HCT116 (cell line): ENCODE measurements at regions not wholly inside any gene's neighbourhood (a gene's known extent, or its start where the extent isn't known, plus 50 kb on each side); places are given as distances from the start of the nearest gene placed in this dataset.

ENCODE experiments used
- ATAC-seq: fragments of 200-7000 bp; cut with Tn5 transposase; 2 replicates; pipeline ENCODE4 v1.9.1; 2020; ENCODE audit warnings: mild to moderate bottlenecking, moderate library complexity
- BruUV-seq: library from RNA; stranded (reverse); fragments of 400-500 nt; replicated peaks from 2 replicates; lab custom pipeline; 2021; lab: Mats Ljungman, UMichigan
- CTCF ChIA-PET: fragments of 300-600 bp; sonication (Branson Sonifier 250); formaldehyde crosslinking; loops from one replicate; lab custom pipeline; 2021; ENCODE audit warnings: antibody characterized with exemption; lab: Charles Lee
- POLR2A ChIA-PET: fragments of 300-600, 350-600 bp; sonication (Branson Sonifier 250); formaldehyde crosslinking; loops from one replicate; lab custom pipeline; 2021; ENCODE audit warnings: antibody characterized with exemption; lab: Charles Lee
- RAD21 ChIA-PET, 2 experiments: fragments of 300-600 bp; sonication (Branson Sonifier 250); formaldehyde crosslinking; loops; one replicate each; lab custom pipeline; 2023; ENCODE audit warnings: low total read pairs in 2 of 2; ENCODE audit not compliant: uncharacterized antibody in 2 of 2, unreplicated experiment in 2 of 2, low non-redundant PET in 1 of 2; lab: Charles Lee
- DNase-seq: peaks from one replicate; pipeline ENCODE4 v3.0.0-alpha.2; 2010; ENCODE audit warnings: low read depth, low spot score
- H2AFZ ChIP-seq: fragments of 200-600 bp; shearing (Covaris generic), sonication (generic); 2 replicates; pipeline ENCODE4 v1.6.1; 2017; ENCODE audit warnings: low read depth, mixed run types, mixed read lengths, antibody characterized with exemption, low read length; ENCODE audit not compliant: poor library complexity, severe bottlenecking
- H3K27ac ChIP-seq: 2 replicates; pipeline ENCODE4 v1.5.1; 2012; ENCODE audit warnings: low read depth, low read length
- H3K27me3 ChIP-seq: fragments of 200-600 bp; sonication (generic); 2 replicates; pipeline ENCODE4 v1.6.1; 2016; ENCODE audit warnings: mixed run types, low read length, mixed read lengths; ENCODE audit not compliant: insufficient read depth
- H3K36me3 ChIP-seq, 2 experiments: fragments of 200-500 bp in 1 of 2; fragments of 200-600 bp in 1 of 2; sonication (Bioruptor generic) in 1 of 2; sonication (generic) in 1 of 2; 2 replicates each; pipeline versions ENCODE4 v1.5.1 to v1.6.1; 2014 to 2016; ENCODE audit warnings: low read length in 2 of 2, inconsistent platforms in 1 of 2, mixed read lengths in 1 of 2, mixed run types in 1 of 2; ENCODE audit not compliant: insufficient read depth in 2 of 2, control insufficient read depth in 1 of 2
- H3K4me1 ChIP-seq, 2 experiments: fragments of 200-600 bp in 1 of 2; sonication (generic) in 1 of 2; 2 replicates each; pipeline versions ENCODE4 v1.5.1 to v1.6.1; 2012 to 2017; ENCODE audit warnings: low read length in 2 of 2, inconsistent platforms in 1 of 2, mild to moderate bottlenecking in 1 of 2, mixed read lengths in 1 of 2, mixed run types in 1 of 2, moderate library complexity in 1 of 2; ENCODE audit not compliant: insufficient read depth in 2 of 2, control insufficient read depth in 1 of 2
- H3K4me2 ChIP-seq: fragments of 200-600 bp; sonication (generic); 2 replicates; pipeline ENCODE4 v1.6.1; 2017; ENCODE audit warnings: mixed run types, low read length, mixed read lengths
- H3K4me3 ChIP-seq, 2 experiments: fragments of 200-600 bp in 1 of 2; sonication (generic) in 1 of 2; replicated peaks in 1 of 2; 2 replicates each; pipeline ENCODE4 v1.5.1; 2011 to 2016; ENCODE audit warnings: low read length in 2 of 2, control low read depth in 1 of 2, low read depth in 1 of 2, mild to moderate bottlenecking in 1 of 2, mixed read lengths in 1 of 2, mixed run types in 1 of 2
- H3K79me2 ChIP-seq: fragments of 200-600 bp; sonication (generic); 2 replicates; pipeline ENCODE4 v1.6.1; 2017; ENCODE audit warnings: mild to moderate bottlenecking, mixed run types, low read length, moderate library complexity, mixed read lengths; ENCODE audit not compliant: insufficient read depth
- H3K9ac ChIP-seq: fragments of 200-600 bp; sonication (generic); 2 replicates; pipeline ENCODE4 v1.6.1; 2016; ENCODE audit warnings: low read length, mixed read lengths
- H3K9me2 ChIP-seq: fragments of 200-600 bp; sonication (generic), shearing (Covaris generic); 2 replicates; pipeline ENCODE4 v1.6.1; 2017; ENCODE audit warnings: mixed run types, mild to moderate bottlenecking, moderate library complexity; ENCODE audit not compliant: insufficient read depth
- H3K9me3 ChIP-seq, 2 experiments: fragments of 200-500 bp in 1 of 2; fragments of 200-600 bp in 1 of 2; sonication (Bioruptor generic) in 1 of 2; sonication (generic) in 1 of 2; 2 replicates each; pipeline ENCODE4 v1.6.1; 2014 to 2017; ENCODE audit warnings: low read length in 2 of 2, mixed read lengths in 2 of 2, inconsistent platforms in 1 of 2, low read depth in 1 of 2, mild to moderate bottlenecking in 1 of 2, mixed run types in 1 of 2, moderate library complexity in 1 of 2; ENCODE audit not compliant: control insufficient read depth in 1 of 2, insufficient read depth in 1 of 2
- H4K20me1 ChIP-seq: fragments of 200-600 bp; sonication (generic), shearing (Covaris generic); 2 replicates; pipeline ENCODE4 v1.6.1; 2017; ENCODE audit warnings: mixed run types, mild to moderate bottlenecking, moderate library complexity; ENCODE audit not compliant: insufficient read depth
- REST ChIP-seq: IDR thresholded peaks from 2 replicates; pipeline ENCODE4 v1.6.1; 2012; ENCODE audit warnings: low read depth
- ZBTB33 ChIP-seq: IDR thresholded peaks from 2 replicates; pipeline ENCODE4 v1.6.1; 2011; ENCODE audit warnings: mild to moderate bottlenecking, low read length, moderate library complexity; ENCODE audit not compliant: insufficient replicate concordance; ENCODE audit errors: extremely low read depth
- ZFX ChIP-seq: fragments of 450-650 bp; IDR thresholded peaks from 2 replicates; pipeline ENCODE4 v1.6.1; 2017
- intact Hi-C: fragments of 100-400 bp; cut with micrococcal nuclease; formaldehyde crosslinking; loops from 2 replicates; pipeline ENCODE4 v1.10.0; 2022
- TF ChIP-seq, protein P1 (sequence below): IDR thresholded peaks from 2 replicates; pipeline ENCODE4 v1.6.1; 2012

DNA sequence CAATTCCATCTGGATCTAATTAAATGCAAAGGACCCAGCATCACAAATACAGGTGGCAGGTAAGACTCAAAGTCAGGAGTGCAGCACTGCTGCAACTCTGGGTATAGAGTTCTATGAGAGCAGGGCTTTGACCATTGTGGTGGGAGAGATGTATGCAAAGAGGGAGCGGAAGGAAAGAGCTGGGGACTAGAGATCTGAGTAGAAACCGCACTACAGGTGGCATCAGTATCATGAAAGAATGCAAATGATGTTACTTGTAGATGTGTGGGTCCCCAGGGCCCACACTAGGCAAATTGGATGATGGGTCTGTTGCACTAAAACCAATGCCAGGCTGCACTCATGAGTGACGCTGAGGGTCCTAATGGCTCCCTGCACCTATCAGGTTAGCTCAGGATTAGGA lies 287.1 kb upstream of the ASIC2 start:
- Histone ChIP-seq H3K4me3 (no peak overlapping the region), H3K9ac (no peak overlapping the region), H3K4me2 (no peak overlapping the region), H3K27ac (no peak overlapping the region), H3K9me3 (peaks cover 0 to 18% of the 10 kb centered on the region in 2 experiments; a peak in 1 of 4 replicates), H3K9me2 (no peaks in the 10 kb centered on the region), H3K36me3 (no peaks in the 10 kb centered on the region), H3K4me1 (no peaks in the 10 kb centered on the region), H3K27me3 (no peaks in the 10 kb centered on the region), H2AFZ (no peak overlapping the region), H4K20me1 (no peaks in the 10 kb centered on the region), H3K79me2 (no peaks in the 10 kb centered on the region)
- TF ChIP-seq REST: no peak
- no peak for TF ChIP-seq ZFX
- TF ChIP-seq, protein P1, sequence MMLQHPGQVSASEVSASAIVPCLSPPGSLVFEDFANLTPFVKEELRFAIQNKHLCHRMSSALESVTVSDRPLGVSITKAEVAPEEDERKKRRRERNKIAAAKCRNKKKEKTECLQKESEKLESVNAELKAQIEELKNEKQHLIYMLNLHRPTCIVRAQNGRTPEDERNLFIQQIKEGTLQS: no peak
- no peak for TF ChIP-seq ZBTB33
- intact Hi-C loops: no loop called here
- BruUV-seq: no TSS peak
- ChIA-PET CTCF (no interaction called here), POLR2A (no interaction called here), RAD21 (no interaction called here)
- ATAC-seq: no peak
- DNase-seq: no peak
